Liver (tissue), 3 donors: ENCODE measurements at regions not wholly inside any gene's neighbourhood (a gene's known extent, or its start where the extent isn't known, plus 50 kb on each side); places are given as distances from the start of the nearest gene placed in this dataset.

Source experiments
- ATF3 ChIP-seq: IDR thresholded peaks from 2 replicates; pipeline ENCODE4 v1.6.1; 2016; ENCODE audit warnings: antibody characterized with exemption
- CTCF ChIP-seq: fragments of 150-350 bp; IDR thresholded peaks from 2 replicates; pipeline ENCODE4 v1.5.1; 2017; ENCODE audit warnings: improper control_type of control experiment, low read depth, low read length; ENCODE audit not compliant: missing input control
- EGR1 ChIP-seq, 2 donors: IDR thresholded peaks; 2 replicates each; pipeline ENCODE4 v1.6.1; 2016 to 2018; ENCODE audit warnings: antibody characterized with exemption in 2 of 2, low read depth in 2 of 2
- FOXA1 ChIP-seq: IDR thresholded peaks from 2 replicates; pipeline ENCODE4 v1.6.1; 2016; ENCODE audit warnings: antibody characterized with exemption
- GABPA ChIP-seq, 2 donors: IDR thresholded peaks in 1 of 2; conservative IDR thresholded peaks in 1 of 2; 2 replicates each; pipeline ENCODE4 v1.6.1; 2016; ENCODE audit warnings: antibody characterized with exemption in 2 of 2, mild to moderate bottlenecking in 1 of 2, moderate library complexity in 1 of 2
- HNF4A ChIP-seq, 2 donors: conservative IDR thresholded peaks; 2 replicates each; pipeline ENCODE4 v1.6.1; 2016; ENCODE audit warnings: antibody characterized with exemption in 2 of 2, mild to moderate bottlenecking in 2 of 2
- JUND ChIP-seq, 2 donors: IDR thresholded peaks; 2 replicates each; pipeline ENCODE4 v1.6.1; 2016; ENCODE audit warnings: antibody characterized with exemption in 2 of 2
- MAX ChIP-seq: IDR thresholded peaks from 2 replicates; pipeline ENCODE4 v1.6.1; 2016; ENCODE audit warnings: antibody characterized with exemption
- REST ChIP-seq: IDR thresholded peaks from 2 replicates; pipeline ENCODE4 v1.6.1; 2016; ENCODE audit warnings: antibody characterized with exemption, mild to moderate bottlenecking
- SP1 ChIP-seq: IDR thresholded peaks from 2 replicates; pipeline ENCODE4 v1.6.1; 2018; ENCODE audit warnings: antibody characterized with exemption, mild to moderate bottlenecking
- TAF1 ChIP-seq: conservative IDR thresholded peaks from 2 replicates; pipeline ENCODE4 v1.6.1; 2016; ENCODE audit warnings: antibody characterized with exemption, mild to moderate bottlenecking
- ZBTB33 ChIP-seq: IDR thresholded peaks from 2 replicates; pipeline ENCODE4 v1.6.1; 2016; ENCODE audit warnings: antibody characterized with exemption
- donor health status: healthy.
- donor health status: healthy.

- no peak for TF ChIP-seq CTCF
- no peak for TF ChIP-seq HNF4A (conservative IDR thresholded peaks at IDR 0.05)
- no peak for TF ChIP-seq FOXA1
- TF ChIP-seq REST = no peak
- TF ChIP-seq EGR1 (IDR thresholded peaks at IDR 0.05; ENCODE audit: low read depth in 2 of 2) = no peak
- no peak for TF ChIP-seq JUND (IDR thresholded peaks at IDR 0.05)
- TF ChIP-seq TAF1 = no peak
- no peak for TF ChIP-seq MAX
- TF ChIP-seq ZBTB33 = no peak
- TF ChIP-seq GABPA (IDR thresholded peaks at IDR 0.05 in 1 of 2, conservative IDR thresholded peaks at IDR 0.05 in 1 of 2) = no peak
- TF ChIP-seq SP1 = no peak
- TF ChIP-seq ATF3 = no peak
Measured at GRCh38 chr1:234725177-234726132, 115.5 kb upstream of the IRF2BP2 start.
